ENCODE measurements at regions not wholly inside any gene's neighbourhood (a gene's known extent, or its start where the extent isn't known, plus 50 kb on each side); places are given as distances from the start of the nearest gene placed in this dataset.

GRCh38 chr4:115648786-115649185 is 535.4 kb upstream of the NDST4 start:
- Mint-ChIP-seq H3K4me3 (ENCODE audit: low read depth, unreplicated experiment) (no peak overlapping the region), H3K27me3 (ENCODE audit: unreplicated experiment) (no peaks in the 10 kb centered on the region), H3K9me3 (ENCODE audit: low read depth, unreplicated experiment) (peaks cover 2% of the 10 kb centered on the region), H3K27ac (ENCODE audit: unreplicated experiment) (no peak overlapping the region), H3K36me3 (ENCODE audit: insufficient read depth, unreplicated experiment) (no peaks in the 10 kb centered on the region), H3K4me1 (ENCODE audit: low read depth, unreplicated experiment) (no peaks in the 10 kb centered on the region)
- CTCF ChIA-PET = no interaction called here
- TF ChIP-seq, protein P1, sequence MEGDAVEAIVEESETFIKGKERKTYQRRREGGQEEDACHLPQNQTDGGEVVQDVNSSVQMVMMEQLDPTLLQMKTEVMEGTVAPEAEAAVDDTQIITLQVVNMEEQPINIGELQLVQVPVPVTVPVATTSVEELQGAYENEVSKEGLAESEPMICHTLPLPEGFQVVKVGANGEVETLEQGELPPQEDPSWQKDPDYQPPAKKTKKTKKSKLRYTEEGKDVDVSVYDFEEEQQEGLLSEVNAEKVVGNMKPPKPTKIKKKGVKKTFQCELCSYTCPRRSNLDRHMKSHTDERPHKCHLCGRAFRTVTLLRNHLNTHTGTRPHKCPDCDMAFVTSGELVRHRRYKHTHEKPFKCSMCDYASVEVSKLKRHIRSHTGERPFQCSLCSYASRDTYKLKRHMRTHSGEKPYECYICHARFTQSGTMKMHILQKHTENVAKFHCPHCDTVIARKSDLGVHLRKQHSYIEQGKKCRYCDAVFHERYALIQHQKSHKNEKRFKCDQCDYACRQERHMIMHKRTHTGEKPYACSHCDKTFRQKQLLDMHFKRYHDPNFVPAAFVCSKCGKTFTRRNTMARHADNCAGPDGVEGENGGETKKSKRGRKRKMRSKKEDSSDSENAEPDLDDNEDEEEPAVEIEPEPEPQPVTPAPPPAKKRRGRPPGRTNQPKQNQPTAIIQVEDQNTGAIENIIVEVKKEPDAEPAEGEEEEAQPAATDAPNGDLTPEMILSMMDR (IDR thresholded peaks at IDR 0.05; ENCODE audit: unreplicated experiment) = no peak
- DNase-seq = no peak
- intact Hi-C loops (cut with micrococcal nuclease; ENCODE audit: unreplicated experiment) = no loop called here
- BruUV-seq (replicated peaks) = no TSS peak

DNA sequence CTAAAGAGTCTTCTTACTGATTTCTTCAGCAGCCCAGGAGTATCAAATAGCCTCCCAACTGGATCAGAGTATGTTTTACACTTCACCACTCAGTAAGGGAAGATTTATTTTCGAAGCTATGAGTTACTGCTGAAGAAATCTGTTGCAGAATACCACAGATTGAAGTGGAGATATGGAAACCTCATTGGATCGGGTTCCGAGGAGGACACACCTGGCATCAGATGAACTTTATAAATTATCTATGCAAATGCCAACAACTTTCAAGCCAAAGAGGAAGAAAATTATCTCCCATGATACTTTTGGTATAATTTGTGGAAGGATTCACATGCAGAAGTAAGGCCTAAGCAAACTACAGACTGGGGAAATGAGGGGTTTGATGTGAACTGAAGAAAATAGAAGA is 515.9 kb upstream of the NDST4 start:
- Mint-ChIP-seq H3K27me3 (ENCODE audit: unreplicated experiment) (no peaks in the 10 kb centered on the region), H3K27ac (ENCODE audit: unreplicated experiment) (no peak overlapping the region), H3K9me3 (ENCODE audit: low read depth, unreplicated experiment) (no peaks in the 10 kb centered on the region), H3K36me3 (ENCODE audit: insufficient read depth, unreplicated experiment) (no peaks in the 10 kb centered on the region), H3K4me3 (ENCODE audit: low read depth, unreplicated experiment) (no peak overlapping the region), H3K4me1 (ENCODE audit: low read depth, unreplicated experiment) (no peaks in the 10 kb centered on the region)
- intact Hi-C loops (cut with micrococcal nuclease; ENCODE audit: unreplicated experiment) = no loop called here
- TF ChIP-seq, protein P1 (IDR thresholded peaks at IDR 0.05; ENCODE audit: unreplicated experiment) = no peak
- CTCF ChIA-PET = no interaction called here
- no peak for DNase-seq
- no TSS peak for BruUV-seq (replicated peaks)

DNA sequence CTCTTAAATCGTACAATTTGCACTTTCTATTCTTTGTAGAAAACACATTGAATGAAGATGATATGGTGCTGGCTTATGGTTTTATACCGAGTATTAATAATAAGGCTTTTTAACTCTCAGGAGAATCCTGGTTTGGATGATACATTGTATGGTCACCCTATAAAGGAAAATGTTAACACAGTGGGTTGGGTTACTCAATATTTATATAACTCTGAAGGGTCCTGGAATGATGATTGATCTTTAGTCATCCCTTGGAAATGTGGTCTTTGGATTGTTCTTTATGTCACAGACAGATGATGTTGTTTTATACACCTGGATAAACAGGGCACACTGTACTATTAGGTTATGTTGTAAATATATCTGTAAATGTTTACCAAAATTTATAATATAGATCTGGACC is 496.2 kb upstream of the NDST4 start:
- Mint-ChIP-seq H3K27ac (ENCODE audit: unreplicated experiment) (no peak overlapping the region), H3K36me3 (ENCODE audit: insufficient read depth, unreplicated experiment) (no peaks in the 10 kb centered on the region), H3K27me3 (ENCODE audit: unreplicated experiment) (no peaks in the 10 kb centered on the region), H3K9me3 (ENCODE audit: low read depth, unreplicated experiment) (no peaks in the 10 kb centered on the region), H3K4me1 (ENCODE audit: low read depth, unreplicated experiment) (no peaks in the 10 kb centered on the region), H3K4me3 (ENCODE audit: low read depth, unreplicated experiment) (no peak overlapping the region)
- no TSS peak for BruUV-seq (replicated peaks)
- CTCF ChIA-PET = no interaction called here
- intact Hi-C loops (cut with micrococcal nuclease; ENCODE audit: unreplicated experiment) = no loop called here
- DNase-seq = no peak
- TF ChIP-seq, protein P1 (IDR thresholded peaks at IDR 0.05; ENCODE audit: unreplicated experiment) = no peak

DNA sequence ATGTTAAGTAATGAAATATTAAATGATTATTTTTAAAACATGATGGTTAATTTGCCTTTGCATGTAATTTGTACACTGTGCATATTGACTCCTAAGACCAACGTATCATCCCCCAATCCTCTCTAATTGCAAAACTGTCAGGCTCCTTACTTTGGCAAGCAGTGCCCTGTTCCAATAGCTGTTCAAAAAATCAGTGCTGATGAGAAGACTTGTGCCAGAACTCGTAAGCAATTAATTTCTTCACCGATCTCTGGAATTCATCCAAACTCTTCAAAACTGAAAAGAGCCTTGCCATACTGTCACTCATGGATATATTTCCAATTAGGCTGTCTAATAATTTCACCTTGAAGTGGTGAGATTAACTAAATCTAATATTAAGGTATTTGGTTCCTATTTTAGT is 493.9 kb upstream of the NDST4 start:
- H3K4me3 Mint-ChIP-seq (ENCODE audit: low read depth, unreplicated experiment) = no peak overlapping the region

More for the DNA sequence above, 493.9 kb upstream of the NDST4 start:
- H3K36me3 Mint-ChIP-seq (ENCODE audit: insufficient read depth, unreplicated experiment) = no peaks in the 10 kb centered on the region
- no peaks in the 10 kb centered on the region for H3K9me3 Mint-ChIP-seq (ENCODE audit: low read depth, unreplicated experiment)
- no peak for DNase-seq
- CTCF ChIA-PET = no interaction called here
- H3K27ac Mint-ChIP-seq (ENCODE audit: unreplicated experiment) = no peak overlapping the region
- no peaks in the 10 kb centered on the region for H3K4me1 Mint-ChIP-seq (ENCODE audit: low read depth, unreplicated experiment)
- TF ChIP-seq, protein P1 (IDR thresholded peaks at IDR 0.05; ENCODE audit: unreplicated experiment) = no peak
- intact Hi-C loops (cut with micrococcal nuclease; ENCODE audit: unreplicated experiment) = no loop called here
- no peaks in the 10 kb centered on the region for H3K27me3 Mint-ChIP-seq (ENCODE audit: unreplicated experiment)
- no TSS peak for BruUV-seq (replicated peaks)
